Stimulated activated naive CD8-positive, alpha-beta T cell treated with anti-CD3 and anti-CD28 coated beads, Interleukin-15, Interleukin-2, amounts not matched to agents 100 ng/mL and 50 ng/mL, for 24 hours (primary cell): ENCODE measurements at regions not wholly inside any gene's neighbourhood (a gene's known extent, or its start where the extent isn't known, plus 50 kb on each side); places are given as distances from the start of the nearest gene placed in this dataset.

Experiments used
- H3K27ac Mint-ChIP-seq: one replicate; pipeline ENCODE4 v1.8.0; 2021; ENCODE audit warnings: mild to moderate bottlenecking, mixed read lengths
- H3K27me3 Mint-ChIP-seq: one replicate; pipeline ENCODE4 v1.8.0; 2021; ENCODE audit warnings: mixed read lengths
- H3K36me3 Mint-ChIP-seq: one replicate; pipeline ENCODE4 v1.8.0; 2021; ENCODE audit warnings: low read depth, mixed read lengths
- H3K4me1 Mint-ChIP-seq: one replicate; pipeline ENCODE4 v1.8.0; 2021; ENCODE audit warnings: low read depth, mixed read lengths
- H3K4me3 Mint-ChIP-seq: one replicate; pipeline ENCODE4 v1.8.0; 2021; ENCODE audit warnings: mild to moderate bottlenecking, mixed read lengths
- H3K9me3 Mint-ChIP-seq: one replicate; pipeline ENCODE4 v1.8.0; 2021; ENCODE audit warnings: mixed read lengths

DNA sequence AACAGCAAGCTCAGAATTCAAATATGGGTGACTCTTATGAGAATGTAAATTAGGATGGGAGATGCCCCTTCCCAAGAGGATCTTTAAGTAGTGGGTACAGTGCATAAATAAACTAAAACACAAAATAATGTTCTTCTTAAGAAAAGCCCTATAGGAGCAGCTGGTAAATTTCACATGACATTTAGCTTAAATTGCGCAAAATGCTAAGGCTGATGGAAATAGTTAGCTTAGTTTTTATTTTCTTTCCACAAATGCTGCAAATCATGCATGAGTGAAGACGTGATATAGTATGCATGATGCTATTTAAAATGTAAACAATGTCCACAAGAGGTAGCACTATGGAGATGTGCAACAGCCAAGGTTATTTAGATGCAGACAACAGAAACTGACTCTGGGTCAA lies 328.1 kb downstream of the ATP23 start:
- Mint-ChIP-seq H3K27ac (no peak overlapping the region), H3K4me3 (no peak overlapping the region), H3K4me1 (no peaks in the 10 kb centered on the region), H3K27me3 (peaks cover 8% of the 10 kb centered on the region), H3K9me3 (peaks cover 10% of the 10 kb centered on the region), H3K36me3 (no peaks in the 10 kb centered on the region)

- H3K4me3 Mint-ChIP-seq: no peak overlapping the region
- peaks cover 11% of the 10 kb centered on the region for H3K9me3 Mint-ChIP-seq
- H3K36me3 Mint-ChIP-seq: no peaks in the 10 kb centered on the region
- peaks cover 8% of the 10 kb centered on the region for H3K27me3 Mint-ChIP-seq
- H3K4me1 Mint-ChIP-seq: no peaks in the 10 kb centered on the region
- H3K27ac Mint-ChIP-seq: no peak overlapping the region
These were observed 329.8 kb downstream of the ATP23 start for GRCh38 chr12:58270966-58271705.

GRCh38 chr12:58272461-58272860 lies 331.1 kb downstream of the ATP23 start:
- no peaks in the 10 kb centered on the region for H3K4me1 Mint-ChIP-seq
- H3K27ac Mint-ChIP-seq: no peak overlapping the region
- H3K4me3 Mint-ChIP-seq: no peak overlapping the region
- no peaks in the 10 kb centered on the region for H3K36me3 Mint-ChIP-seq
- peaks cover 8% of the 10 kb centered on the region for H3K27me3 Mint-ChIP-seq
- H3K9me3 Mint-ChIP-seq: peaks cover 20% of the 10 kb centered on the region

DNA sequence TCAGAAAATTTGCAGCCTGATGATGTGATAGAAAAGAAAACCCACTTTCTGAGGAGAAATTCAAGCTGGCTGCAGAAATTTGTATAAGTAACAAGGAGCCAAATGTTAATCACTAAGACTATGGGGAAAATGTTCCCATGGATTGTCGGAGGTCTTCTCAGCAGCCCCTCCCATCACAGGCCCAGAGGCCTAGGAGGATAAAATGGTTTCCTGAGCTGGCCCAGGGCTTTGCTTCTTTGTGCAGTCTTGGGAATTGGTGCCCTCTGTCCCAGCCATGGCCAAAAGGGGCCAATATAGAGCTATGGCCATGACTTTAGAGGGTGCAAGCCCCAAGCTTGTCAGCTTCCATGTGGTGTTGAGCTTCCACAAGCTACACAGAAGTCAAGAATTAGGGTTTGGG lies 335.9 kb downstream of the ATP23 start:
- Mint-ChIP-seq H3K27me3 (no peaks in the 10 kb centered on the region), H3K4me1 (no peaks in the 10 kb centered on the region), H3K27ac (no peak overlapping the region)

GRCh38 chr12:58283553-58283952 lies 342.2 kb downstream of the ATP23 start:
- Mint-ChIP-seq H3K36me3 (no peaks in the 10 kb centered on the region), H3K27ac (no peak overlapping the region), H3K4me1 (no peaks in the 10 kb centered on the region), H3K4me3 (no peak overlapping the region), H3K27me3 (peaks cover 7% of the 10 kb centered on the region), H3K9me3 (peaks cover 9% of the 10 kb centered on the region)

More for the DNA sequence above, 335.9 kb downstream of the ATP23 start:
- Mint-ChIP-seq H3K36me3 (no peaks in the 10 kb centered on the region), H3K9me3 (peaks cover 16% of the 10 kb centered on the region), H3K4me3 (no peak overlapping the region)

DNA sequence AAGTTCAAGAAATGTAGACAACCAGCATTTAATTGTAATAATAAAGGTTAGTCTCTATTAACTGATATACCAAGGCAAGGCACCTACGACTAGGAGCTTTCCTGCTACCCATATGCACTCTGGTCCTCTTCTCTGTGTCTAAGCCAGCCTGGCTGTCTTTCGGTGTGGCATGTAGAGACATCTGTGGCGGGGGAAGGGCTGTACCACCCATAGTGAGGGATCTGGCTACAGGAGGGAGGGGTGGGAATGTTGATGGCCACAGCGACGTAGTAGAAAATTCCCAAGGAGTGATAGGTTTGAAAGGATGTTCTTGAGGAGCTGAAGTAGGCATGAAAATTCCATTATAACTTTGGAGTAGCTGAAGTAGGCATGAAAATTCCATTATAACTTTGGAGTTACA lies 344.2 kb downstream of the ATP23 start:
- Mint-ChIP-seq H3K27ac (no peak overlapping the region), H3K36me3 (no peaks in the 10 kb centered on the region), H3K9me3 (peaks cover 9% of the 10 kb centered on the region), H3K4me3 (no peak overlapping the region), H3K4me1 (no peaks in the 10 kb centered on the region), H3K27me3 (peaks cover 12% of the 10 kb centered on the region)

- Mint-ChIP-seq H3K36me3 (no peaks in the 10 kb centered on the region), H3K27me3 (peaks cover 12% of the 10 kb centered on the region), H3K9me3 (peaks cover 9% of the 10 kb centered on the region), H3K4me3 (no peak overlapping the region), H3K27ac (no peak overlapping the region), H3K4me1 (no peaks in the 10 kb centered on the region)
These were observed 345.0 kb downstream of the ATP23 start for GRCh38 chr12:58286353-58286752.

- Mint-ChIP-seq H3K36me3 (no peaks in the 10 kb centered on the region), H3K9me3 (peaks cover 4% of the 10 kb centered on the region), H3K4me1 (no peaks in the 10 kb centered on the region), H3K4me3 (no peak overlapping the region), H3K27me3 (peaks cover 12% of the 10 kb centered on the region), H3K27ac (no peak overlapping the region)
These were observed 346.8 kb downstream of the ATP23 start for GRCh38 chr12:58288190-58288589.

- Mint-ChIP-seq H3K36me3 (no peaks in the 10 kb centered on the region), H3K4me3 (no peak overlapping the region), H3K9me3 (no peaks in the 10 kb centered on the region), H3K4me1 (no peaks in the 10 kb centered on the region), H3K27me3 (peaks cover 21% of the 10 kb centered on the region), H3K27ac (no peak overlapping the region)
These were observed 349.7 kb downstream of the ATP23 start for GRCh38 chr12:58291106-58291505.

GRCh38 chr12:58293308-58293982 lies 352.1 kb downstream of the ATP23 start:
- no peaks in the 10 kb centered on the region for H3K9me3 Mint-ChIP-seq

GRCh38 chr12:58295268-58295667 lies 353.9 kb downstream of the ATP23 start:
- H3K27ac Mint-ChIP-seq: no peak overlapping the region
- H3K9me3 Mint-ChIP-seq: no peaks in the 10 kb centered on the region
- H3K36me3 Mint-ChIP-seq: no peaks in the 10 kb centered on the region
- peaks cover 11% of the 10 kb centered on the region for H3K27me3 Mint-ChIP-seq
- H3K4me1 Mint-ChIP-seq: no peaks in the 10 kb centered on the region
- H3K4me3 Mint-ChIP-seq: no peak overlapping the region

More at GRCh38 chr12:58293308-58293982, 352.1 kb downstream of the ATP23 start:
- Mint-ChIP-seq H3K27ac (no peak overlapping the region), H3K4me1 (no peaks in the 10 kb centered on the region), H3K4me3 (no peak overlapping the region), H3K27me3 (peaks cover 17% of the 10 kb centered on the region), H3K36me3 (no peaks in the 10 kb centered on the region)

GRCh38 chr12:58296863-58297262 lies 355.5 kb downstream of the ATP23 start:
- H3K36me3 Mint-ChIP-seq: no peaks in the 10 kb centered on the region
- H3K27ac Mint-ChIP-seq: no peak overlapping the region
- peaks cover 11% of the 10 kb centered on the region for H3K27me3 Mint-ChIP-seq
- H3K4me1 Mint-ChIP-seq: no peaks in the 10 kb centered on the region
- no peak overlapping the region for H3K4me3 Mint-ChIP-seq
- no peaks in the 10 kb centered on the region for H3K9me3 Mint-ChIP-seq

- Mint-ChIP-seq H3K36me3 (no peaks in the 10 kb centered on the region), H3K27me3 (peaks cover 10% of the 10 kb centered on the region), H3K4me3 (no peak overlapping the region), H3K4me1 (no peaks in the 10 kb centered on the region), H3K9me3 (no peaks in the 10 kb centered on the region), H3K27ac (no peak overlapping the region)
These were observed 357.4 kb downstream of the ATP23 start for GRCh38 chr12:58298803-58299202.

DNA sequence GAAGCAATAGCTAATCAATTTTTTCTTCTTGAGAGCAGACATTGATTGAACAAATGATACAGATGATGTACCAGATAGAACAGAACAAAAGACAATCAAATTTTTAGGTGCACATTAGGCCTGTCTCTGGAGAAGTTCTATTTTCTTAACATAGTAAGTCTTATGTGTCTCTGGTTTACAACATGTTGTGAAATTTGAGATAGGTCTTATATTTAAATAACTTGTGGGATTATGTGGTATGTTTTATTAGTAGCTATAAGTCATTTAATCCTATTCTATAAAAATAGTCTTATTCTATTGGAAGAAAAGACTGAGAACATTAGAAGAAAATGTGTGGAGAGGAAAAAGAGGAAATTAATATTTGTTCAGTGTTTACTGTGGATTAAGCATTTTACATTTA lies 358.0 kb downstream of the ATP23 start:
- Mint-ChIP-seq H3K9me3 (no peaks in the 10 kb centered on the region), H3K27ac (no peak overlapping the region), H3K27me3 (peaks cover 5% of the 10 kb centered on the region), H3K4me3 (no peak overlapping the region), H3K4me1 (no peaks in the 10 kb centered on the region), H3K36me3 (no peaks in the 10 kb centered on the region)

- no peaks in the 10 kb centered on the region for H3K4me1 Mint-ChIP-seq
- no peak overlapping the region for H3K27ac Mint-ChIP-seq
- no peaks in the 10 kb centered on the region for H3K27me3 Mint-ChIP-seq
- H3K9me3 Mint-ChIP-seq: no peaks in the 10 kb centered on the region
- no peak overlapping the region for H3K4me3 Mint-ChIP-seq
- H3K36me3 Mint-ChIP-seq: no peaks in the 10 kb centered on the region
These were observed 359.8 kb downstream of the ATP23 start for GRCh38 chr12:58301038-58301729.
